ENCODE measurements at regions not wholly inside any gene's neighbourhood (a gene's known extent, or its start where the extent isn't known, plus 50 kb on each side); places are given as distances from the start of the nearest gene placed in this dataset.
A peak's percentile ranks its signal among the peaks of the same experiment; 100 is the strongest.

DNA sequence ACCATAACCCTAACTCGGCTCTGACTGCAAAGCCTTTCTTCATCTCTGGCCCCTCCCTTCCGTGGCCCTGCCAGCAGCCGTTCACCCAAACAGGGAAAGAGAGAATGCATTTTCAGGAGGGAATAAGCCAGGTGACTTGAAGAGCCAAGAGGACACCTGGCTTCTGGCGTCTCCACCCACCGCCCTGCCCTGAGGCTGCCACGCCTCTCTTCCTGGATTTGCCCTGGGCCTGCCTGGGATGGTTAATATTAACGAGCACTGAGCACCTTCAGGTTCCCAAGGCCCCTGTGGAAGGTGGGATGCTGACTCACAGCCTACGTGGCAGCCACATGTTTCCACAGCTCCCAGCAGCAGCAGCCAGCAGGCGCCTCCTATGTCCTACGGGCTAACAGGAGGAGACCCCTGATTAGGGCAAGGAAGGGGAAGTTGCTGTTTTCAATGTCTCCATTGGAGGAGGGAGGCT lies 138.0 kb upstream of the RREB1 start:
- H3K4me2 ChIP-seq = no peak overlapping the region
- no peak overlapping the region for H3K4me3 ChIP-seq
- no peaks in the 10 kb centered on the region for H3K27me3 ChIP-seq
- no peaks in the 10 kb centered on the region for H3K9me3 ChIP-seq (replicated peaks in 1 of 11)
- H4K20me1 ChIP-seq = no peaks in the 10 kb centered on the region
- no peaks in the 10 kb centered on the region for H3K36me3 ChIP-seq
- no peak for TF ChIP-seq Cebpa-rat (IDR thresholded peaks at IDR 0.05)
- peaks cover 0 to 26% (median 15%) of the 10 kb centered on the region in 10 experiments; a peak in 17 of 20 replicates for H3K4me1 ChIP-seq
- H3K9ac ChIP-seq = no peak overlapping the region
- H3K27ac ChIP-seq = no peak overlapping the region

DNA sequence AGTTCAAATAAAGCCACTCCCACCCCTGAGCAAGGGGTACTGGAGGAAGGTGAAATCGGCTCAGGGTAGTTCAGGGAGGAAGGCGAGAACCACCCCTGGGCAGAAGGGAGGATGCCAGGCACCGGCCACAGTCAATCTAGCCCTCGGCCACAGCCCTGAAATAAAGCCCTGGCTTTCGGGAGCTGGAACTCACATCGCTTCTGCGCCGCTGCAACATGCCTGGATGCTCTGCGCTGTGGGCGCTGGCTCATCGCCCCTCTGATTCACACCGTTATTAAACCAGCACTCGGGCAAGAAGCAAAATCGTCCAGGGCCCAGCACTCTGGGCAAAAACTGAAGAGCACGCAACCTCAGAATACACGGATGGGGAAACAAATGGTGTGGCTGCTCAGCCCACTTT lies 136.9 kb upstream of the RREB1 start:
- Histone ChIP-seq H3K4me2 (peak overlapping the region in 6 of 11 experiments; percentile 13 to 56 (median 20); a peak in 7 of 22 replicates), H3K27me3 (no peaks in the 10 kb centered on the region), H3K4me3 (no peak overlapping the region), H3K27ac (no peak overlapping the region), H4K20me1 (no peaks in the 10 kb centered on the region), H3K9ac (no peak overlapping the region), H3K4me1 (peaks cover 10 to 36% (median 26%) of the 10 kb centered on the region in 10 experiments), H3K9me3 (replicated peaks in 1 of 11) (no peaks in the 10 kb centered on the region), H3K36me3 (no peaks in the 10 kb centered on the region)
- TF ChIP-seq Cebpa-rat (IDR thresholded peaks at IDR 0.05) = no peak

DNA sequence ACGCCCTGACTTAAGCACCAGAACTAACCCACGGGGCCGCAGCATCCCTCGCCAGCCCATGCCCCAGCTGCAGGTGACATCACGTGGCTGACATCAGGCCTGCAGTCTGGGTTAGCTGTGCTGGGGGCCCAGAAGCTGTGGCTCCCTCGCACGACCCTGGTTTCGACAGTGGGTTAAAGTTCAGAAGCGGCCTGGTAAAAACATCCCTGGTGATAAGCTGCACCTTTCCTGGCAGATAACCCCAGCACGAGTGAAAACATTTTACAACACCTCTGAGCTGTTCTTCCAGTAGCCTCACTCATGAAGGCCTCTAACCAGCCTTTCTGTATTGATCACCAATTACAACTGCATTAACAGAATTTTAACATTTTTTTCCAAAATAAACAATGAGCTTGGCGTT lies 136.4 kb upstream of the RREB1 start:
- peaks cover 14 to 42% (median 31%) of the 10 kb centered on the region in 10 experiments for H3K4me1 ChIP-seq
- no peaks in the 10 kb centered on the region for H3K36me3 ChIP-seq
- H3K27me3 ChIP-seq = no peaks in the 10 kb centered on the region
- H4K20me1 ChIP-seq = no peaks in the 10 kb centered on the region
- no peaks in the 10 kb centered on the region for H3K9me3 ChIP-seq (replicated peaks in 1 of 11)
- H3K9ac ChIP-seq = no peak overlapping the region
- no peak for TF ChIP-seq Cebpa-rat (IDR thresholded peaks at IDR 0.05)
- peak overlapping the region in 4 of 11 experiments; percentile 16 to 56 (median 26); a peak in 3 of 22 replicates for H3K4me2 ChIP-seq
- no peak overlapping the region for H3K4me3 ChIP-seq
- no peak overlapping the region for H3K27ac ChIP-seq

DNA sequence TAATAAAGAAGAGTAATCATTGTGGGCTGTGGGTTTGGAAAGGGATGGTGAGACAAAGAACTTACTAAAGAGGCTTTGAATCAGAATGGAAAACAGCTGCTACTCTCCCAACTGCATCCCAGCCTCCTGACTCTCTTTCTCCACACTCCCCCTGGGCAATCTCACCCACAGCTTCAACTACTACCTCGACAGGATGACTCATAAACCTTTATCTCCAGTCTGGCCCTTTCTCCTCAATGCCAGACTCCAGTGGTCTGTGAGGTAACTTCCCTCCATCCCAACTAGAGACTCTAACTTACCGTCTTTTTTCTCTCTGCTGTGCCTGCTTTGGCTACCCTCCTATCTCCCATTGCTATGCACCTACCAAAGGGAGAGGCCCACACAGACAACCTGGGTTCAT lies 135.3 kb upstream of the RREB1 start:
- Histone ChIP-seq H3K9me3 (replicated peaks in 1 of 11) (no peaks in the 10 kb centered on the region), H3K27ac (no peak overlapping the region), H3K4me1 (peaks cover 14 to 52% (median 37%) of the 10 kb centered on the region in 10 experiments), H4K20me1 (no peaks in the 10 kb centered on the region), H3K4me2 (no peak overlapping the region), H3K9ac (no peak overlapping the region), H3K4me3 (no peak overlapping the region), H3K36me3 (no peaks in the 10 kb centered on the region), H3K27me3 (no peaks in the 10 kb centered on the region)
- no peak for TF ChIP-seq Cebpa-rat (IDR thresholded peaks at IDR 0.05)

DNA sequence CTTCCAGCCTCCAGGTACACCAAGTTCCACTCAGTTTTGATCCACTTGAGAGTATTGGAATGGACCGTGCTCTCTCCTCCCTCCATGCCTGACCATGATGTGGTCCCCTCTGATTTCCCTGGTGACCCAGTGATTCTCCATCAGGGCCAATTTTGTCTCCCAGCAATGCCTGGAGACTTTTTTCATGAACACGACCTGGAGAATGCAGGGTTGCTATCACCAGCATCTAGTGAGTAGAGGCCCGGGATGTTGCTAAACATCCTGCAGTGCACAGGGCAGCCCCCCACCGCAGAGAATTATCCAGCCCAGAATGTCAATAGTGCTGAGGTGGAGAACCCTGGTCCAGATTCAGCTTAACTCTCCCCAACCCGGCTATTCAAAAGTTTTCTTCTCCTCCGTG lies 134.0 kb upstream of the RREB1 start:
- H3K4me1 ChIP-seq = peaks cover 14 to 58% (median 41%) of the 10 kb centered on the region in 10 experiments
- H3K9ac ChIP-seq = no peak overlapping the region
- no peaks in the 10 kb centered on the region for H4K20me1 ChIP-seq
- H3K36me3 ChIP-seq = no peaks in the 10 kb centered on the region
- H3K27me3 ChIP-seq = no peaks in the 10 kb centered on the region
- peak overlapping the region in 3 of 11 experiments; percentile 6 to 15 (median 8); a peak in 4 of 22 replicates for H3K4me2 ChIP-seq
- no peaks in the 10 kb centered on the region for H3K9me3 ChIP-seq (replicated peaks in 1 of 11)
- no peak for TF ChIP-seq Cebpa-rat (IDR thresholded peaks at IDR 0.05)
- H3K4me3 ChIP-seq = no peak overlapping the region
- H3K27ac ChIP-seq = no peak overlapping the region

DNA sequence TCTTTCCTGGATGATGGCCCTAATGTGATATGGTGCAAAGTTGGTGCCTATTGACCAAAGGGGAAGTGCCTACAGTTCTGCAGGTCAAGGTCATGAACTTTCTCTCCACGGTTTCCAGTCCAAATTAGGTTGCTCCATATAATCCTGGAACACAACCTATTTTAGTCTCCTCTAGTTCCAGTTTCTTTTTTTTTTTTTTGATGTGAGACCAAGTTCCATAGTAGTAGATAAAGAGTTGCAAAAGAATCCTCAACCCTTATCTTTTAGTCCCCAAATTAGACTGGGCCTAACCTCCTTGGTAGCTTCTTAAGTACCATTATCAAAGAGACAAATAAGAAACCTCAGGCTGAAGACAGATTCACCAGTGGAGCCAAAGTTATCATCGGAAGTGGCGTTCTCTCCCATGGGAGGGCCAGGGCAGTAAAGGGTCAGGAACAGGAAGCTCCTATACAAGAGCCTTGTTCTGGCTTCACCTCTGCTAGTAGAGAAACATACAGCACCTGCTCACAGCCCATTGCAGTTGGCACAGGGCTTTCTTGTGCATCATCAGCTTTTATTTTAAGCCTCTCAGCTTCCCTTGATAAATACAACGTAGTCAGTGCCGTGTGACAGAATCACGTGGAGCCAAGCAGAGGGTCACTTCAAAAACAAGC lies 132.2 kb upstream of the RREB1 start:
- Histone ChIP-seq H3K4me2 (peak overlapping the region; percentile 34 to 85 (median 74)), H3K4me1 (peaks cover 14 to 55% (median 38%) of the 10 kb centered on the region in 10 experiments), H3K9ac (no peak overlapping the region), H3K4me3 (no peak overlapping the region), H3K9me3 (replicated peaks in 1 of 11) (no peaks in the 10 kb centered on the region), H4K20me1 (no peaks in the 10 kb centered on the region), H3K27ac (no peak overlapping the region), H3K36me3 (no peaks in the 10 kb centered on the region), H3K27me3 (no peaks in the 10 kb centered on the region)
- TF ChIP-seq Cebpa-rat (IDR thresholded peaks at IDR 0.05) = no peak

DNA sequence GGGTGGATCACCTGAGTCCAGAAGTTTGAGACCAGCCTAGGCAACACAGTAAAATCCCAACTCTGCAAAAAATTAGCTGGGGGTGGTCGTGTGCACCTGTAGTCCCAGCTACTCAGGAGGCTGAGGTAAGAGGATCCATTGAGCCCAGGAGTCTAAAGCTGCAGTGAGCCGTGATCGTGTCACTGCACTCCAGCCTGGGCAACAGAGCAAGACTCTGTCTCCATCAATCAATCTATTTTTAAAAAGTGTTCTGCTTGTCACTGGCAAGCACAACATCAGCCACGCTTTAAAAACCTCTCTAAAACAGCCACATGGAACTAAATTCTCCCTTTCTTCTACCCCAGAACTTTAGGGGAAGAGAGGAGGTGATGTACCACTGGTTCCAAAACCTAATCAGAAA lies 131.6 kb upstream of the RREB1 start:
- H3K9ac ChIP-seq = no peak overlapping the region
- no peak overlapping the region for H3K4me3 ChIP-seq
- no peaks in the 10 kb centered on the region for H3K9me3 ChIP-seq (replicated peaks in 1 of 11)
- no peaks in the 10 kb centered on the region for H3K36me3 ChIP-seq
- no peaks in the 10 kb centered on the region for H4K20me1 ChIP-seq
- peak overlapping the region; percentile 34 to 85 (median 74) for H3K4me2 ChIP-seq
- H3K27ac ChIP-seq = peak overlapping the region in 1 of 11 experiments; percentile 29; a peak in 1 of 22 replicates
- H3K27me3 ChIP-seq = no peaks in the 10 kb centered on the region
- TF ChIP-seq Cebpa-rat (IDR thresholded peaks at IDR 0.05) = no peak
- peaks cover 14 to 49% (median 34%) of the 10 kb centered on the region in 10 experiments for H3K4me1 ChIP-seq

DNA sequence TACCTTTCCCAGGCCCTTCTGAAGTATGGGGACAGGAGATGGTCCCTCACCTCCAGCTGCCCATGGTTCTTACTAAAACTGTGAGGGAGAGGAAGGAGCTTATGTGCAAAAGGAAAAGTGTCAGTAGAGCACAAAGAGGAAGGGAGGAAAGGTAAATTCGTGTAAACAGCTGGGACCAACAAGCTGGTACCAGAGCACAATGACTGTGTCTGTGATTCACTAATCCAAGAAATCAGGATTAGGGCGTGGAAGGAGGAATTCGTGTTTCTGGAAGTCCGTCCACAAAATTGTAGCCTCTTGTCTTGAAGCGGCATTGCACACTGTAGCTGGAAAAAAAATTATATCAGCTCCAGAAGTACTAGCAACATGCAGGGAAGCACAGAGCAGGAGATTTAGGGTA lies 129.0 kb upstream of the RREB1 start:
- Histone ChIP-seq H3K27ac (no peak overlapping the region), H3K4me1 (peaks cover 14 to 40% (median 31%) of the 10 kb centered on the region in 10 experiments), H3K4me3 (no peak overlapping the region), H3K9ac (no peak overlapping the region), H3K27me3 (no peaks in the 10 kb centered on the region), H4K20me1 (no peaks in the 10 kb centered on the region), H3K4me2 (no peak overlapping the region), H3K9me3 (replicated peaks in 1 of 11) (no peaks in the 10 kb centered on the region), H3K36me3 (no peaks in the 10 kb centered on the region)
- TF ChIP-seq Cebpa-rat (IDR thresholded peaks at IDR 0.05) = no peak

DNA sequence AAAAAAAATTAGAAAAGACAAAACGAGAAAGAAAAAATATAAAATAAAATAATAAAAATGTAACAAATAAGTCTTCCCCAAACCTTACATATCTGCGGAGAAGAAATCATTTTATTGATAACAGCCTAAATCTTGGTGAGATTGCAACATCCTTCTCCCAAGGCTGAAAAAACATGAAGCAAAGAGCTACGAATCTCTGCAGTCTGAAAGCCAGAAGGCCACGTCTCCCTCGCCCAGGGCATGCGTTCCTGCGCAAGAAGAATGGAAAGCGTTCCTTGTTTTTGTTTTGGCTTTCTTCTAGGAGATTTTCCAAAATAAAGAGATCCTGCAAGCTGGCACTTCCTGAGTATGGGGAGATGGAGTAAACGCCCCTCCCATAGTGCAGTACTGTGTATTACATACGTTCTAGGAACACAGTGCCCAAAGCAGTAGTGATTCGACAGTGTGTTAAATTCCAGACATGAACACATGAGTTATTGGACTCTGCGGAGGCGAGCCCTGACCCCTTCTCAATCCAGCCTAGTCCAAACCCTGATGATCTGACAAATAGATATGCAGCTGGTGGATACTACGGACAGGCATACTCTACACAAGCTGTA lies 126.7 kb upstream of the RREB1 start:
- Histone ChIP-seq H3K4me3 (no peak overlapping the region), H3K27ac (no peak overlapping the region), H3K36me3 (no peaks in the 10 kb centered on the region), H3K9me3 (replicated peaks in 1 of 11) (no peaks in the 10 kb centered on the region), H3K27me3 (no peaks in the 10 kb centered on the region), H3K9ac (no peak overlapping the region), H3K4me2 (no peak overlapping the region), H3K4me1 (peaks cover 12 to 35% (median 28%) of the 10 kb centered on the region in 10 experiments), H4K20me1 (no peaks in the 10 kb centered on the region)
- TF ChIP-seq Cebpa-rat (IDR thresholded peaks at IDR 0.05) = no peak
